Lung (tissue), 11 donors: ENCODE measurements at regions not wholly inside any gene's neighbourhood (a gene's known extent, or its start where the extent isn't known, plus 50 kb on each side); places are given as distances from the start of the nearest gene placed in this dataset.

Experiments
- ATAC-seq: fragments of 200-7000 bp; cut with Tn5 transposase; one replicate; pipeline ENCODE4 v1.9.1; 2020; ENCODE audit warnings: moderate number of reproducible peaks; ENCODE audit not compliant: insufficient read depth, low FRiP score
- DNase-seq, 3 donors: peaks; one replicate each; pipeline ENCODE4 v3.0.0-alpha.2; 2013 to 2017
- H3K27ac ChIP-seq, 2 donors: one replicate each; pipeline ENCODE4 v1.5.1; 2013; ENCODE audit warnings: mild to moderate bottlenecking in 2 of 2, moderate library complexity in 2 of 2, control low read depth in 1 of 2, inconsistent platforms in 1 of 2, low read depth in 1 of 2, low read length in 1 of 2
- H3K27me3 ChIP-seq, 3 donors: one replicate each; pipeline ENCODE4 v1.5.1; 2013; ENCODE audit warnings: low read length in 2 of 3; ENCODE audit not compliant: control insufficient read depth in 3 of 3, insufficient read depth in 3 of 3
- H3K36me3 ChIP-seq, 4 donors: one replicate each; pipeline ENCODE4 v1.5.1; 2013; ENCODE audit warnings: low read length in 4 of 4, mild to moderate bottlenecking in 1 of 4, moderate library complexity in 1 of 4; ENCODE audit not compliant: control insufficient read depth in 4 of 4, insufficient read depth in 4 of 4
- H3K4me1 ChIP-seq, 5 donors: one replicate each; pipeline ENCODE4 v1.5.1; 2013; ENCODE audit warnings: low read length in 5 of 5, mild to moderate bottlenecking in 2 of 5, moderate library complexity in 1 of 5; ENCODE audit not compliant: control insufficient read depth in 5 of 5, insufficient read depth in 5 of 5
- H3K4me3 ChIP-seq: one replicate; pipeline ENCODE4 v1.5.1; 2013; ENCODE audit warnings: mild to moderate bottlenecking, control low read depth, moderate library complexity
- H3K9ac ChIP-seq, 2 donors: one replicate each; pipeline ENCODE4 v1.5.1; 2013; ENCODE audit warnings: low read length in 2 of 2, control low read depth in 1 of 2; ENCODE audit not compliant: insufficient read depth in 1 of 2
- H3K9me3 ChIP-seq, 4 donors: one replicate each; pipeline ENCODE4 v1.5.1; 2013; ENCODE audit warnings: low read length in 3 of 4, mild to moderate bottlenecking in 1 of 4, moderate library complexity in 1 of 4; ENCODE audit not compliant: control insufficient read depth in 4 of 4, insufficient read depth in 3 of 4
- WGBS, 2 donors: extraction: QIAGEN DNeasy Blood & Tissue Kit; methylation state at CpG; one replicate each; pipeline ENCODE4 v1.1.7; 2013; 5-methylcytosine and 5-hydroxymethylcytosine counted together
- TF ChIP-seq, protein P1 (sequence below): IDR thresholded peaks from 2 replicates; pipeline ENCODE4 v1.5.1; 2012; ENCODE audit warnings: mild to moderate bottlenecking; ENCODE audit errors: control extremely low read depth, extremely low read depth
- donor health status: control.
- donor health status: control.
- donor health status: Bipolar disorder and iron deficiency.
- donor health status: healthy.
- donor health status: DM: yes; HTN: yes; CAD: no.

DNA sequence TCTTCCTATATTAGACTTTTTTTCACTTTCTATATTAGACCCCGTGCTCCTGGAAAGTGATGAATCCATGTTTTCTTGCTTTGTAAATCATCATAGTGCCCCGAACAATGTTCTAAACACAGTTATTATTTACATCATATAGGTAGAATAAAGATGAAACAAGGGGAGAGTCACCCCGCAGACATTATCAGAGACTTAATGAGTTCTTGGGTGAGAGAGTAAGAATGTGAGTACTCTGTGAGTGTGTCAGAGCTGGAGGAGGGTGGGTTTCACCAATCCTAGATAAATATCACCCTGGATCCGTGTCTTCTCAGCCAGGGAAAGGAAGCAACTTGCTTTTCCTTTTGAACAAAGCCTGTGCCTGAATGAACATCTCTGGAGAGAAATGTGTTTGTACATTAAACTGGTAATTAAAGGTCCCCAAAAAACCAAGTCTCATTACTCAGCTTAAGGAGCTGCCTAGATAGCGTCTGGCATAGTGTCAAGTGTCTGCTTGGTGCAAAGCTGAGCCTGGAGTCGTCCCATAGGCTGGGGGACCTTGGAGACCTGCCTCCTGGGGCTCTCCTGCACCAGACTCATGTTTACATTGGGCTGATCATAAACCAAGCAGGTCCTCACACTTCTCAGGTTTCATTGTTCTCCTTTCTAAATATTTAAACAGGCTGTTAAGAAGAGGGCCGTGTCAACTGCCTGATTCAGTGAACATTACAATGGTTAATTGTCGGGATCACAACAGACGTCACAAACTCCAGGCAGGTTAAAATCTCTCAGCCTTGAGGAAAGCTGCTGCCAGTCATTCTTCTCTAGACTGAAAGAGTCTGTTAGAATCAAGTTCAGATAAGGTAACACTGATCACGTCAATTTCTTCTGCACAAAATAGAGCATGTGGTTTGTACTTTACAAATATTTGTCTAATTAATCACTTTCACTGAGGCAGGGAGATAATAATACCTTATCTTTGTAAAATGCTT lies 179.7 kb upstream of the MYLIP start:
- H3K9me3 ChIP-seq = no peaks in the 10 kb centered on the region
- no peaks in the 10 kb centered on the region for H3K27me3 ChIP-seq
- DNase-seq (peak; percentile 67 to 76 (median 69)), ATAC-seq (peak; percentile 64)
- no peak overlapping the region for H3K27ac ChIP-seq
- H3K36me3 ChIP-seq = no peaks in the 10 kb centered on the region
- TF ChIP-seq, protein P1, sequence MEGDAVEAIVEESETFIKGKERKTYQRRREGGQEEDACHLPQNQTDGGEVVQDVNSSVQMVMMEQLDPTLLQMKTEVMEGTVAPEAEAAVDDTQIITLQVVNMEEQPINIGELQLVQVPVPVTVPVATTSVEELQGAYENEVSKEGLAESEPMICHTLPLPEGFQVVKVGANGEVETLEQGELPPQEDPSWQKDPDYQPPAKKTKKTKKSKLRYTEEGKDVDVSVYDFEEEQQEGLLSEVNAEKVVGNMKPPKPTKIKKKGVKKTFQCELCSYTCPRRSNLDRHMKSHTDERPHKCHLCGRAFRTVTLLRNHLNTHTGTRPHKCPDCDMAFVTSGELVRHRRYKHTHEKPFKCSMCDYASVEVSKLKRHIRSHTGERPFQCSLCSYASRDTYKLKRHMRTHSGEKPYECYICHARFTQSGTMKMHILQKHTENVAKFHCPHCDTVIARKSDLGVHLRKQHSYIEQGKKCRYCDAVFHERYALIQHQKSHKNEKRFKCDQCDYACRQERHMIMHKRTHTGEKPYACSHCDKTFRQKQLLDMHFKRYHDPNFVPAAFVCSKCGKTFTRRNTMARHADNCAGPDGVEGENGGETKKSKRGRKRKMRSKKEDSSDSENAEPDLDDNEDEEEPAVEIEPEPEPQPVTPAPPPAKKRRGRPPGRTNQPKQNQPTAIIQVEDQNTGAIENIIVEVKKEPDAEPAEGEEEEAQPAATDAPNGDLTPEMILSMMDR = no peak
- H3K4me1 ChIP-seq = peaks cover 0 to 20% (median 5%) of the 10 kb centered on the region in 5 donors
- H3K9ac ChIP-seq = no peak overlapping the region
- no peak overlapping the region for H3K4me3 ChIP-seq
- whole genome bisulfite sequencing, 2 donors = 51 to 77% methylated on average over 10 of the region's 10 CpGs

- ATAC-seq (no peak), DNase-seq (no peak)
- Histone ChIP-seq H3K9me3 (no peaks in the 10 kb centered on the region), H3K36me3 (no peaks in the 10 kb centered on the region), H3K4me1 (peaks cover 0 to 10% (median 5%) of the 10 kb centered on the region in 5 donors), H3K27ac (no peak overlapping the region), H3K27me3 (no peaks in the 10 kb centered on the region), H3K4me3 (no peak overlapping the region), H3K9ac (no peak overlapping the region)
- 95 to 97% methylated on average over 4 of the region's 4 CpGs for WGBS, 2 donors
- TF ChIP-seq, protein P1 = no peak
These were observed 181.0 kb upstream of the MYLIP start for GRCh38 chr6:15947923-15948322.

DNA sequence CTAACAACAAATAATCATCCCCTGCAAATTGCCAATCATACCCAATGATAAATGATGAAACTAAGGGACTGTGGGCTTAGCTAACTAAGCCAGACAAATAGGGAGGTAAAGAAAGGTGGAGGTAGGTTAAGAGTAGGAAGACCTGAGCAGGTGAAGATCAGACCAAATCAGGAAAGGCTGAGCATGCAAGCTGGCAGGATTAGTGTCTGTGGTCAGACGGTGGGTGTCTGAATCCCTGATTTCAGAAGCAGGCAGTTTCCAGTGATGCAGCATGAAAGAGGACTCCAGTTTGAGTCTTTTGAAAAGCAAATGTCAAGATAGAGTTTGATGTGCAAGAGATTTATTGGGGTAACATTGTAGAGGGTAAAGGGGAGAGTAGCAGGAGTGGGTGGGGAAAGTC lies 181.4 kb upstream of the MYLIP start:
- H3K4me3 ChIP-seq = no peak overlapping the region
- no peaks in the 10 kb centered on the region for H3K9me3 ChIP-seq
- H3K36me3 ChIP-seq = no peaks in the 10 kb centered on the region
- no peak for DNase-seq
- WGBS, 2 donors = 96 to 97% methylated on average over 1 of the region's 1 CpG
- H3K4me1 ChIP-seq = peaks cover 0 to 6% (median 3%) of the 10 kb centered on the region in 5 donors
- H3K9ac ChIP-seq = no peak overlapping the region
- H3K27ac ChIP-seq = no peak overlapping the region
- TF ChIP-seq, protein P1 = no peak
- H3K27me3 ChIP-seq = no peaks in the 10 kb centered on the region
- no peak for ATAC-seq
